HG03139 (cell line): ENCODE measurements at regions not wholly inside any gene's neighbourhood (a gene's known extent, or its start where the extent isn't known, plus 50 kb on each side); places are given as distances from the start of the nearest gene placed in this dataset.
"Not testable (repeated sequence)": the region's sequence is repeated elsewhere in the genome, so short reads cannot be mapped to it uniquely, and the experiment has no call there.

Source experiments
- ATAC-seq: cut with Tn5 transposase; IDR thresholded peaks from one replicate; pipeline ENCODE4 v1.9.1; 2021; ENCODE audit not compliant: unreplicated experiment

GRCh38 chr16:88226302-88226701 lies 156.5 kb upstream of the ZNF469 start:
- ATAC-seq = not testable (repeated sequence)

- ATAC-seq = not testable (repeated sequence)
Observed at GRCh38 chr16:88227026-88227721, 155.6 kb upstream of the ZNF469 start.

- not testable (repeated sequence) for ATAC-seq
Observed at GRCh38 chr16:88227722-88228482, 154.9 kb upstream of the ZNF469 start.

- ATAC-seq = not testable (repeated sequence)
Observed at GRCh38 chr16:88228751-88229150, 154.0 kb upstream of the ZNF469 start.

- ATAC-seq = not testable (repeated sequence)
Observed at GRCh38 chr16:88229710-88230109, 153.0 kb upstream of the ZNF469 start.

GRCh38 chr16:88230276-88230966 lies 152.3 kb upstream of the ZNF469 start:
- not testable (repeated sequence) for ATAC-seq

- not testable (repeated sequence) for ATAC-seq
Observed at GRCh38 chr16:88230967-88231615, 151.7 kb upstream of the ZNF469 start.

- ATAC-seq = not testable (repeated sequence)
Observed at GRCh38 chr16:88231839-88232238, 150.9 kb upstream of the ZNF469 start.

GRCh38 chr16:88232401-88233258 lies 150.1 kb upstream of the ZNF469 start:
- not testable (repeated sequence) for ATAC-seq

GRCh38 chr16:88233621-88234420 lies 148.9 kb upstream of the ZNF469 start:
- not testable (repeated sequence) for ATAC-seq

GRCh38 chr16:88234421-88235271 lies 148.1 kb upstream of the ZNF469 start:
- not testable (repeated sequence) for ATAC-seq

- ATAC-seq = not testable (repeated sequence)
Observed at GRCh38 chr16:88235691-88236090, 147.1 kb upstream of the ZNF469 start.

GRCh38 chr16:88236229-88236628 lies 146.5 kb upstream of the ZNF469 start:
- ATAC-seq = not testable (repeated sequence)

GRCh38 chr16:88237314-88237713 lies 145.4 kb upstream of the ZNF469 start:
- not testable (repeated sequence) for ATAC-seq

GRCh38 chr16:88237761-88238415 lies 144.9 kb upstream of the ZNF469 start:
- not testable (repeated sequence) for ATAC-seq

- not testable (repeated sequence) for ATAC-seq
Observed at GRCh38 chr16:88238732-88239274, 144.0 kb upstream of the ZNF469 start.

GRCh38 chr16:88240118-88240517 lies 142.6 kb upstream of the ZNF469 start:
- not testable (repeated sequence) for ATAC-seq
